Stomach (tissue), 8 donors: ENCODE measurements at regions not wholly inside any gene's neighbourhood (a gene's known extent, or its start where the extent isn't known, plus 50 kb on each side); places are given as distances from the start of the nearest gene placed in this dataset.

Experiments used
- DNase-seq, 2 donors: peaks; one replicate each; pipeline versions ENCODE4 v3.0.0 to v3.0.0-alpha.2; 2013 to 2019
- H3K27ac ChIP-seq, 5 donors: fragments of 200-600 bp in 4 of 5; sonication (generic) in 4 of 5; one replicate each; pipeline ENCODE4 v1.5.1; 2013 to 2019; ENCODE audit warnings: mild to moderate bottlenecking in 1 of 5, moderate library complexity in 1 of 5
- H3K27me3 ChIP-seq, 3 donors: fragments of 200-600 bp; sonication (generic); one replicate each; pipeline ENCODE4 v1.5.1; 2017 to 2019; ENCODE audit warnings: mixed run types in 1 of 3
- H3K36me3 ChIP-seq, 4 donors: fragments of 200-600 bp; sonication (generic); 1 replicate in 3 of 4; 2 replicates in 1 of 4; pipeline ENCODE4 v1.5.1; 2016 to 2019
- H3K4me1 ChIP-seq, 4 donors: fragments of 200-600 bp; sonication (generic); one replicate each; pipeline ENCODE4 v1.5.1; 2016 to 2019
- H3K4me3 ChIP-seq, 4 donors: fragments of 200-600 bp; sonication (generic) in 3 of 4; one replicate each; pipeline ENCODE4 v1.5.1; 2016 to 2019; ENCODE audit warnings: mild to moderate bottlenecking in 1 of 4
- H3K9me3 ChIP-seq, 4 donors: fragments of 200-600 bp; sonication (generic); one replicate each; pipeline ENCODE4 v1.5.1; 2016 to 2019
- CTCF ChIP-seq, 7 experiments: fragments of 450-650 bp in 4 of 7; fragments of 200-600 bp in 3 of 7; sonication (generic) in 3 of 7; IDR thresholded peaks; one replicate each; pipeline ENCODE4 v1.5.1; 2016 to 2019; ENCODE audit warnings: antibody characterized with exemption in 7 of 7, control low read depth in 2 of 7, mild to moderate bottlenecking in 1 of 7
- EP300 ChIP-seq: sonication (generic); formaldehyde crosslinking; IDR thresholded peaks from one replicate; pipeline ENCODE4 v1.6.1; 2017; ENCODE audit warnings: antibody characterized with exemption
- POLR2A ChIP-seq, 4 donors: fragments of 450-650 bp; IDR thresholded peaks; one replicate each; pipeline ENCODE4 v1.6.1; 2016; ENCODE audit warnings: antibody characterized with exemption in 4 of 4, control low read depth in 2 of 4, mild to moderate bottlenecking in 1 of 4, moderate library complexity in 1 of 4
- POLR2AphosphoS5 ChIP-seq, 3 donors: sonication (generic); formaldehyde crosslinking; IDR thresholded peaks; one replicate each; pipeline ENCODE4 v1.6.1; 2016; ENCODE audit warnings: antibody characterized with exemption in 3 of 3
- WGBS, 5 donors: extraction: QIAGEN DNeasy Blood & Tissue Kit in 3 of 5; methylation state at CpG; one replicate each; pipeline versions ENCODE4 v1.1.5 to v1.1.7; 2013 to 2018; 5-methylcytosine and 5-hydroxymethylcytosine counted together
- intact Hi-C: fragments of 100-400 bp; cut with DNase I; formaldehyde crosslinking; loops from one replicate; pipeline ENCODE4 v1.15.1; 2023; ENCODE audit warnings: low total_unique reads
- donor health status: healthy with polysubstance abuse.
- donor health status: Bipolar disorder and iron deficiency.
- donor health status: healthy.

GRCh38 chr4:11525085-11525484, 96.4 kb upstream of the HS3ST1 start:
- TF ChIP-seq POLR2AphosphoS5 (IDR thresholded peaks at IDR 0.05) (no peak), EP300 (no peak), POLR2A (IDR thresholded peaks at IDR 0.05) (no peak), CTCF (IDR thresholded peaks at IDR 0.05) (no peak)
- H3K36me3 ChIP-seq, result no peaks in the 10 kb centered on the region
- intact Hi-C loops, result no loop called here
- 73 to 85% (median 83%) methylated on average over 1 of the region's 1 CpG for WGBS, 5 donors
- H3K4me1 ChIP-seq, result peaks cover 0 to 9% (median 0%) of the 10 kb centered on the region in 4 donors
- H3K4me3 ChIP-seq, result no peak overlapping the region
- DNase-seq, result no peak
- H3K27me3 ChIP-seq, result no peaks in the 10 kb centered on the region
- H3K9me3 ChIP-seq, result no peaks in the 10 kb centered on the region
- no peak overlapping the region for H3K27ac ChIP-seq

- WGBS, 5 donors, result 76 to 87% (median 82%) methylated on average over 1 of the region's 1 CpG
- Histone ChIP-seq H3K27ac (no peak overlapping the region), H3K27me3 (no peaks in the 10 kb centered on the region), H3K4me3 (no peak overlapping the region), H3K36me3 (no peaks in the 10 kb centered on the region), H3K9me3 (no peaks in the 10 kb centered on the region), H3K4me1 (no peaks in the 10 kb centered on the region)
- no peak for TF ChIP-seq POLR2A (IDR thresholded peaks at IDR 0.05)
- no peak for TF ChIP-seq EP300
- TF ChIP-seq POLR2AphosphoS5 (IDR thresholded peaks at IDR 0.05), result no peak
- TF ChIP-seq CTCF (IDR thresholded peaks at IDR 0.05), result no peak
- intact Hi-C loops, result no loop called here
- DNase-seq, result no peak
Measured at GRCh38 chr4:11518754-11519153, 90.1 kb upstream of the HS3ST1 start.

GRCh38 chr4:11514779-11515419, 86.2 kb upstream of the HS3ST1 start:
- Histone ChIP-seq H3K36me3 (no peaks in the 10 kb centered on the region), H3K9me3 (no peaks in the 10 kb centered on the region), H3K27me3 (no peaks in the 10 kb centered on the region), H3K4me3 (no peak overlapping the region), H3K27ac (no peak overlapping the region), H3K4me1 (no peaks in the 10 kb centered on the region)
- peak in 1 of 2 donors; percentile 18 for DNase-seq
- TF ChIP-seq CTCF (IDR thresholded peaks at IDR 0.05), result no peak
- TF ChIP-seq EP300, result no peak
- no peak for TF ChIP-seq POLR2A (IDR thresholded peaks at IDR 0.05)
- TF ChIP-seq POLR2AphosphoS5 (IDR thresholded peaks at IDR 0.05), result no peak
- WGBS, 5 donors, result 68 to 81% (median 73%) methylated on average over 11 of the region's 11 CpGs
- intact Hi-C loops, result no loop called here

GRCh38 chr4:11514003-11514402, 85.3 kb upstream of the HS3ST1 start:
- 45 to 71% (median 54%) methylated on average over 3 of the region's 3 CpGs for WGBS, 5 donors
- no peak overlapping the region for H3K27ac ChIP-seq

More at GRCh38 chr4:11514003-11514402, 85.3 kb upstream of the HS3ST1 start:
- Histone ChIP-seq H3K9me3 (no peaks in the 10 kb centered on the region), H3K27me3 (no peaks in the 10 kb centered on the region), H3K4me1 (no peaks in the 10 kb centered on the region), H3K36me3 (no peaks in the 10 kb centered on the region), H3K4me3 (no peak overlapping the region)
- TF ChIP-seq POLR2A (IDR thresholded peaks at IDR 0.05), result no peak
- TF ChIP-seq CTCF (IDR thresholded peaks at IDR 0.05), result no peak
- TF ChIP-seq EP300, result no peak
- no peak for TF ChIP-seq POLR2AphosphoS5 (IDR thresholded peaks at IDR 0.05)
- intact Hi-C loops, result no loop called here
- DNase-seq, result no peak
